ENCODE measurements at regions not wholly inside any gene's neighbourhood (a gene's known extent, or its start where the extent isn't known, plus 50 kb on each side); places are given as distances from the start of the nearest gene placed in this dataset.

GRCh38 chr4:184957446-184958115 lies 60.7 kb upstream of the HELT start:
- TF ChIP-seq CTCF (IDR thresholded peaks at IDR 0.05) = no peak
- no peak for TF ChIP-seq POLR2A (IDR thresholded peaks at IDR 0.05)

Data from body of pancreas (tissue), 4 donors.